ENCODE measurements at regions not wholly inside any gene's neighbourhood (a gene's known extent, or its start where the extent isn't known, plus 50 kb on each side); places are given as distances from the start of the nearest gene placed in this dataset.
A peak's percentile ranks its signal among the peaks of the same experiment; 100 is the strongest.

- Histone ChIP-seq H3K27ac (ENCODE audit: low read depth, low read length) (no peak overlapping the region), H2AK5ac (ENCODE audit: low read depth, low read length) (no peak overlapping the region), H3K79me2 (ENCODE audit: control insufficient read depth in 1 of 2, insufficient read depth in 2 of 2, low read length in 2 of 2) (no peaks in the 10 kb centered on the region), H3K9ac (replicated peaks in 1 of 4; ENCODE audit: extremely low read depth in 1 of 4, low read depth in 3 of 4, low read length in 3 of 4) (no peak overlapping the region), H3K27me3 (replicated peaks in 1 of 4; ENCODE audit: control insufficient read depth in 3 of 4, extremely low read depth in 1 of 4, insufficient read depth in 3 of 4, low read length in 3 of 4) (no peaks in the 10 kb centered on the region), H3K79me1 (ENCODE audit: low read depth, low read length) (no peaks in the 10 kb centered on the region), H2BK20ac (ENCODE audit: low read length) (no peak overlapping the region), H3K4me2 (ENCODE audit: insufficient read depth in 1 of 2, low read depth in 2 of 2, low read length in 2 of 2) (no peak overlapping the region), H3K4ac (replicated peaks; ENCODE audit: insufficient read length, low read depth, low read length) (no peak overlapping the region), H2AFZ (ENCODE audit: low read length) (no peak overlapping the region), H3K4me3 (ENCODE audit: extremely low read depth in 1 of 4, insufficient read depth in 2 of 4, low read depth in 3 of 4, low read length in 4 of 4) (no peak overlapping the region), H4K8ac (ENCODE audit: extremely low read depth, insufficient read depth, low read length) (no peak overlapping the region), H4K91ac (replicated peaks; ENCODE audit: insufficient read length, low read length) (no peak overlapping the region), H3K23me2 (ENCODE audit: low read depth, low read length) (no peaks in the 10 kb centered on the region), H2BK15ac (ENCODE audit: low read length) (no peak overlapping the region), H3K23ac (ENCODE audit: insufficient read length) (peak overlapping the region; percentile 5), H3K18ac (ENCODE audit: extremely low read depth, low read length) (no peak overlapping the region), H3K56ac (replicated peaks; ENCODE audit: insufficient read length, low read depth, low read length) (no peak overlapping the region), H2BK12ac (ENCODE audit: low read depth, low read length) (no peak overlapping the region), H4K5ac (ENCODE audit: insufficient read length, low read depth, low read length) (no peak overlapping the region), H3K9me3 (ENCODE audit: insufficient read depth in 2 of 2, low read depth in 1 of 2, low read length in 1 of 2) (no peaks in the 10 kb centered on the region), H4K20me1 (replicated peaks in 1 of 2; ENCODE audit: control insufficient read depth in 1 of 2, insufficient read depth in 2 of 2, low read length in 2 of 2) (no peaks in the 10 kb centered on the region), H2BK120ac (replicated peaks; ENCODE audit: low read depth, low read length) (no peak overlapping the region), H3K14ac (ENCODE audit: insufficient read length) (no peak overlapping the region), H3K36me3 (ENCODE audit: control insufficient read depth in 2 of 4, insufficient read depth in 4 of 4, low read length in 3 of 4) (no peaks in the 10 kb centered on the region), H3K4me1 (replicated peaks in 1 of 4; ENCODE audit: control insufficient read depth in 3 of 4, insufficient read depth in 4 of 4, low read length in 3 of 4) (peaks cover 0 to 5% (median 2%) of the 10 kb centered on the region in 4 experiments; a peak in 2 of 7 replicates), H2BK5ac (ENCODE audit: low read depth, low read length) (no peak overlapping the region)
- no peak for TF ChIP-seq POLR2AphosphoS5 (IDR thresholded peaks at IDR 0.05; ENCODE audit: low read depth, low read length)
- TF ChIP-seq TAF1 (IDR thresholded peaks at IDR 0.05; ENCODE audit: low read depth, low read length): no peak
- TF ChIP-seq RNF2 (IDR thresholded peaks at IDR 0.05; ENCODE audit: borderline replicate concordance, low read depth, low read length, missing control alignments, poor library complexity, severe bottlenecking): no peak
- no peak for FAIRE-seq
- DNase-seq (ENCODE audit: low read depth in 1 of 2, low spot score in 2 of 2): no peak
- ChIA-PET POLR2A (ENCODE audit: partially characterized antibody) (no interaction called here), CTCF (ENCODE audit: partially characterized antibody) (interaction anchor here (1.1 kb wide), 1 partner anchor 257 kb away, joined by 3 read pairs; no protein-coding TSS in a partner anchor)
Observed at GRCh38 chr5:30928956-30929355, 264.5 kb upstream of the CDH6 start.

All from H1 (cell line).